ENCODE measurements at regions not wholly inside any gene's neighbourhood (a gene's known extent, or its start where the extent isn't known, plus 50 kb on each side); places are given as distances from the start of the nearest gene placed in this dataset.

DNA sequence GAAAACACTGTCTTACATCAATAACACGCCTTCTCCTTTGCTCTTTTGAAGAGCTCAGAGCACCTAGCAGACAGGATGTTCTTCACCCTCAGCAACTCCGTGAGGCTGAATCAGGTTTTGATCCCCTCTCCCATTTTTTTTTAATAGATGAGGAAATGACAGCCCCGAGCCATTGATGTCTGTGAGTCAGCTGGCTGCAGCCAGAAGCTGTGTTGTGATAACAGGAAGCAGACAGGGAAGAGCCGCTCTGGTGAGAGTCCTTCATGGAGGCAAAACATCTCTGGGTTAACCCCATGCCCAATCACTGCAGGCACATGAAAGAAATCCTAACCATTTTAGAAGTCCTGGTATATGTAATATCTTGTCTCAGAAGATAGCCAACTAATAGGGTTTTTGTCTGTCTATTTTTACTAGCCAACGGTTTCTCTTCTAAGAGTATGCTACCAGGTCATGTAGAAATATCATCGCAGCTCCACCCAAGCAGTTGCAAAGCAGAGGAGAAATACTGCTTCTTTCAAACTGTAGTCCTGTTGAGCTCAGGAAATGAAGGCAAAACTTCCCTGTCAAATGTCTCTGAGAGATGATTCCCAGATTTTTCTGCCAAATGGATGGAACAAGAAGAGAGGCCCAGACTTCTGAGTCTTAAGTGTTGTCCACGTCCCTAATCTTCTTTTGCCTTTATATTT, 568.9 kb downstream of the CCDC171 start:
- TF ChIP-seq, protein P1, sequence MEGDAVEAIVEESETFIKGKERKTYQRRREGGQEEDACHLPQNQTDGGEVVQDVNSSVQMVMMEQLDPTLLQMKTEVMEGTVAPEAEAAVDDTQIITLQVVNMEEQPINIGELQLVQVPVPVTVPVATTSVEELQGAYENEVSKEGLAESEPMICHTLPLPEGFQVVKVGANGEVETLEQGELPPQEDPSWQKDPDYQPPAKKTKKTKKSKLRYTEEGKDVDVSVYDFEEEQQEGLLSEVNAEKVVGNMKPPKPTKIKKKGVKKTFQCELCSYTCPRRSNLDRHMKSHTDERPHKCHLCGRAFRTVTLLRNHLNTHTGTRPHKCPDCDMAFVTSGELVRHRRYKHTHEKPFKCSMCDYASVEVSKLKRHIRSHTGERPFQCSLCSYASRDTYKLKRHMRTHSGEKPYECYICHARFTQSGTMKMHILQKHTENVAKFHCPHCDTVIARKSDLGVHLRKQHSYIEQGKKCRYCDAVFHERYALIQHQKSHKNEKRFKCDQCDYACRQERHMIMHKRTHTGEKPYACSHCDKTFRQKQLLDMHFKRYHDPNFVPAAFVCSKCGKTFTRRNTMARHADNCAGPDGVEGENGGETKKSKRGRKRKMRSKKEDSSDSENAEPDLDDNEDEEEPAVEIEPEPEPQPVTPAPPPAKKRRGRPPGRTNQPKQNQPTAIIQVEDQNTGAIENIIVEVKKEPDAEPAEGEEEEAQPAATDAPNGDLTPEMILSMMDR (IDR thresholded peaks at IDR 0.05; ENCODE audit: unreplicated experiment): no peak
- Mint-ChIP-seq H3K9me3 (ENCODE audit: low read depth, unreplicated experiment) (no peaks in the 10 kb centered on the region), H3K27ac (ENCODE audit: unreplicated experiment) (no peak overlapping the region), H3K27me3 (ENCODE audit: unreplicated experiment) (no peaks in the 10 kb centered on the region), H3K4me3 (ENCODE audit: low read depth, unreplicated experiment) (no peak overlapping the region), H3K4me1 (ENCODE audit: low read depth, unreplicated experiment) (peaks cover 12% of the 10 kb centered on the region), H3K36me3 (ENCODE audit: insufficient read depth, unreplicated experiment) (no peaks in the 10 kb centered on the region)
- BruUV-seq (replicated peaks): no TSS peak
- CTCF ChIA-PET: no interaction called here
- intact Hi-C loops (cut with micrococcal nuclease; ENCODE audit: unreplicated experiment): no loop called here
- DNase-seq: no peak

DNA sequence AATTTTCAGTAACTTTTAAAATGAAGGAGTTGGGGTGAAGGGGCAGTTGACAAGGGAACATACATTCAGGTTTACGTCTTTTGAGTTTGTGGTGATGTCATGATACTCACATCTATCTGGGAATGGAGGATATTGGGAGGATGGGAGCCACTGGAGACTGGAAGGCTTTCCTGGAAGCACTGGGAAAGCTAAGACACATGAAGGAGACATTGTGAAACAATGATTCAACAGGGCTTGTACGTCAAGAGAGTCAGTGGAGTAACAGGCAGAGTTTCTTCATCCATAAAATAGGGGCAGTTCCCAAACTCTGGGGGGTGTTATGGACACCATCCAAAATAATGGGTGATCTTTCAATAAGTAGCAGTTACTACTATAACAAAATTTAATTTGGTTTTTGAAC, 572.8 kb downstream of the CCDC171 start:
- TF ChIP-seq, protein P1 (IDR thresholded peaks at IDR 0.05; ENCODE audit: unreplicated experiment): no peak
- no peaks in the 10 kb centered on the region for H3K27me3 Mint-ChIP-seq (ENCODE audit: unreplicated experiment)
- H3K27ac Mint-ChIP-seq (ENCODE audit: unreplicated experiment): no peak overlapping the region
- H3K36me3 Mint-ChIP-seq (ENCODE audit: insufficient read depth, unreplicated experiment): no peaks in the 10 kb centered on the region
- H3K9me3 Mint-ChIP-seq (ENCODE audit: low read depth, unreplicated experiment): no peaks in the 10 kb centered on the region
- intact Hi-C loops (cut with micrococcal nuclease; ENCODE audit: unreplicated experiment): no loop called here
- CTCF ChIA-PET: no interaction called here
- H3K4me3 Mint-ChIP-seq (ENCODE audit: low read depth, unreplicated experiment): no peak overlapping the region
- BruUV-seq (replicated peaks): no TSS peak
- H3K4me1 Mint-ChIP-seq (ENCODE audit: low read depth, unreplicated experiment): no peaks in the 10 kb centered on the region
- DNase-seq: no peak

DNA sequence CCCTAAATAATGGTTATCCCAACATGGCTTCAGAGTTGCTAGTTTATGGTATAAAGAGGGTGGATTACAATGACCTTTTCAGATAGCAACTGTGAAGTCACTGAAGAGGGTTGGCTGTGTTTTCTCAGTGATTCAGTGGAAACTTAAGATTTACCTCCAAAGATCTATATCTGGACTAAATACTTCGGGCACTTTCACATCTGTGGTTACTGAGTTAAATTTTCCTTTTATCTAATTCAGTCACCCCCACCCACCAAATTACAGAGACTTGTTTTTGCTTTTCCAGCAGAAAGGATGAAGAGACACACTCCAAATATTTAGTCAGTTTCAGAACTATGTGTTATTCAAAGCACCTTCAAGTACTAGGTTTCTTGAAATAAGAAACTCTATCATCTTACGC, 573.2 kb downstream of the CCDC171 start:
- Mint-ChIP-seq H3K4me1 (ENCODE audit: low read depth, unreplicated experiment) (no peaks in the 10 kb centered on the region), H3K4me3 (ENCODE audit: low read depth, unreplicated experiment) (no peak overlapping the region), H3K36me3 (ENCODE audit: insufficient read depth, unreplicated experiment) (no peaks in the 10 kb centered on the region), H3K27me3 (ENCODE audit: unreplicated experiment) (no peaks in the 10 kb centered on the region), H3K9me3 (ENCODE audit: low read depth, unreplicated experiment) (no peaks in the 10 kb centered on the region), H3K27ac (ENCODE audit: unreplicated experiment) (no peak overlapping the region)
- intact Hi-C loops (cut with micrococcal nuclease; ENCODE audit: unreplicated experiment): no loop called here
- CTCF ChIA-PET: no interaction called here
- BruUV-seq (replicated peaks): no TSS peak
- TF ChIP-seq, protein P1 (IDR thresholded peaks at IDR 0.05; ENCODE audit: unreplicated experiment): no peak
- no peak for DNase-seq

DNA sequence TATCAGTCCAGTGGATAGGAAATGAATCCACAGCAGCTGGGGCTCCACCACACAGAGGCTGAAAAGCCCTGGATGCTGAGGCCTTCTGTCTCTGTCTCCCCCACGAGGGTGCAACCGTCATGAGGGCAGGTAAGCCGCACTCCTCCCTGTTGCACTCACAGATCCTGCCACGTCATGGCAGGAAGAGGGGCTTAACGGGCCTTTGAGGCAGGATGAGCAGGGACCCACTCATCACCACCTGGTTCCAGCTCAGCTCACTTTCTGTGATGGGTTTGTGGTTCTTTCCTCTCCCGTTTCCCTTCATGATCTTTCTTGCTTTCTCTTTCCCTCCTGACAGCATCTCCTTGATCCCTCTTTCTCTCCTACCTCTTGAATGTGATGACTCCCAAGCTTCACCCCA, 575.2 kb downstream of the CCDC171 start:
- H3K27ac Mint-ChIP-seq (ENCODE audit: unreplicated experiment): no peak overlapping the region
- H3K36me3 Mint-ChIP-seq (ENCODE audit: insufficient read depth, unreplicated experiment): no peaks in the 10 kb centered on the region
- CTCF ChIA-PET: no interaction called here
- H3K4me3 Mint-ChIP-seq (ENCODE audit: low read depth, unreplicated experiment): no peak overlapping the region
- no peaks in the 10 kb centered on the region for H3K27me3 Mint-ChIP-seq (ENCODE audit: unreplicated experiment)
- H3K4me1 Mint-ChIP-seq (ENCODE audit: low read depth, unreplicated experiment): peaks cover 2% of the 10 kb centered on the region
- intact Hi-C loops (cut with micrococcal nuclease; ENCODE audit: unreplicated experiment): no loop called here
- no peak for DNase-seq
- BruUV-seq (replicated peaks): no TSS peak
- TF ChIP-seq, protein P1 (IDR thresholded peaks at IDR 0.05; ENCODE audit: unreplicated experiment): no peak
- H3K9me3 Mint-ChIP-seq (ENCODE audit: low read depth, unreplicated experiment): no peaks in the 10 kb centered on the region
